ENCODE measurements at regions not wholly inside any gene's neighbourhood (a gene's known extent, or its start where the extent isn't known, plus 50 kb on each side); places are given as distances from the start of the nearest gene placed in this dataset.

GRCh38 chr7:84283798-84284197 is 89.2 kb upstream of the SEMA3A start:
- DNase-seq (no peak), ATAC-seq (ENCODE audit: insufficient read depth, low read depth) (no peak)
- TF ChIP-seq CTCF (IDR thresholded peaks at IDR 0.05; ENCODE audit: borderline replicate concordance, extremely low read depth, low read length, poor library complexity, severe bottlenecking) = no peak
- no peak for TF ChIP-seq EZH2 (IDR thresholded peaks at IDR 0.05; ENCODE audit: borderline replicate concordance, low read depth, low read length, severe bottlenecking)
- no peak overlapping the region for H3K9ac ChIP-seq (ENCODE audit: low read depth, low read length)
- no peaks in the 10 kb centered on the region for H3K27me3 ChIP-seq (ENCODE audit: insufficient read depth, low read length, poor library complexity)
- no peak overlapping the region for H3K4me3 ChIP-seq (ENCODE audit: low read depth in 1 of 2, low read length in 2 of 2)
- H3K4me1 ChIP-seq (ENCODE audit: insufficient read depth, low read length) = no peaks in the 10 kb centered on the region
- no peak overlapping the region for H3K27ac ChIP-seq (ENCODE audit: low read length)
- no peaks in the 10 kb centered on the region for H3K9me3 ChIP-seq (ENCODE audit: insufficient read depth, low read length, severe bottlenecking)
- H4K20me1 ChIP-seq (ENCODE audit: insufficient read depth, low read length) = no peaks in the 10 kb centered on the region
- no peaks in the 10 kb centered on the region for H3K36me3 ChIP-seq (ENCODE audit: insufficient read depth, low read length)
- H3K4me2 ChIP-seq (ENCODE audit: insufficient read depth, low read length) = no peak overlapping the region
- no peaks in the 10 kb centered on the region for H3K79me2 ChIP-seq (ENCODE audit: insufficient read depth, low read length)
- no peak overlapping the region for H2AFZ ChIP-seq (ENCODE audit: low read depth, low read length)

GRCh38 chr7:84281518-84281917 is 86.9 kb upstream of the SEMA3A start:
- Histone ChIP-seq H3K4me2 (ENCODE audit: insufficient read depth, low read length) (no peak overlapping the region), H3K27ac (ENCODE audit: low read length) (no peak overlapping the region), H3K4me1 (ENCODE audit: insufficient read depth, low read length) (no peaks in the 10 kb centered on the region), H4K20me1 (ENCODE audit: insufficient read depth, low read length) (no peaks in the 10 kb centered on the region), H3K4me3 (ENCODE audit: low read depth in 1 of 2, low read length in 2 of 2) (no peak overlapping the region), H3K36me3 (ENCODE audit: insufficient read depth, low read length) (no peaks in the 10 kb centered on the region), H3K9ac (ENCODE audit: low read depth, low read length) (no peak overlapping the region), H3K27me3 (ENCODE audit: insufficient read depth, low read length, poor library complexity) (no peaks in the 10 kb centered on the region), H3K79me2 (ENCODE audit: insufficient read depth, low read length) (no peaks in the 10 kb centered on the region), H3K9me3 (ENCODE audit: insufficient read depth, low read length, severe bottlenecking) (no peaks in the 10 kb centered on the region), H2AFZ (ENCODE audit: low read depth, low read length) (no peak overlapping the region)
- DNase-seq = no peak
- ATAC-seq (ENCODE audit: insufficient read depth, low read depth) = no peak
- TF ChIP-seq CTCF (IDR thresholded peaks at IDR 0.05; ENCODE audit: borderline replicate concordance, extremely low read depth, low read length, poor library complexity, severe bottlenecking) (no peak), EZH2 (IDR thresholded peaks at IDR 0.05; ENCODE audit: borderline replicate concordance, low read depth, low read length, severe bottlenecking) (no peak)

- Histone ChIP-seq H3K36me3 (ENCODE audit: insufficient read depth, low read length) (no peaks in the 10 kb centered on the region), H3K79me2 (ENCODE audit: insufficient read depth, low read length) (no peaks in the 10 kb centered on the region), H4K20me1 (ENCODE audit: insufficient read depth, low read length) (no peaks in the 10 kb centered on the region), H3K27ac (ENCODE audit: low read length) (no peak overlapping the region), H3K4me3 (ENCODE audit: low read depth in 1 of 2, low read length in 2 of 2) (no peak overlapping the region), H2AFZ (ENCODE audit: low read depth, low read length) (no peak overlapping the region), H3K9me3 (ENCODE audit: insufficient read depth, low read length, severe bottlenecking) (no peaks in the 10 kb centered on the region), H3K4me1 (ENCODE audit: insufficient read depth, low read length) (no peaks in the 10 kb centered on the region), H3K27me3 (ENCODE audit: insufficient read depth, low read length, poor library complexity) (no peaks in the 10 kb centered on the region), H3K4me2 (ENCODE audit: insufficient read depth, low read length) (no peak overlapping the region), H3K9ac (ENCODE audit: low read depth, low read length) (no peak overlapping the region)
- no peak for TF ChIP-seq CTCF (IDR thresholded peaks at IDR 0.05; ENCODE audit: borderline replicate concordance, extremely low read depth, low read length, poor library complexity, severe bottlenecking)
- TF ChIP-seq EZH2 (IDR thresholded peaks at IDR 0.05; ENCODE audit: borderline replicate concordance, low read depth, low read length, severe bottlenecking) = no peak
- ATAC-seq (ENCODE audit: insufficient read depth, low read depth) (no peak), DNase-seq (no peak)
Observed at GRCh38 chr7:84277628-84278224, 83.1 kb upstream of the SEMA3A start.

All from DND-41 (cell line).